GM21576 (cell line): ENCODE measurements at regions not wholly inside any gene's neighbourhood (a gene's known extent, or its start where the extent isn't known, plus 50 kb on each side); places are given as distances from the start of the nearest gene placed in this dataset.

ENCODE experiments used
- ATAC-seq: cut with Tn5 transposase; IDR thresholded peaks from one replicate; pipeline ENCODE4 v1.9.1; 2021; ENCODE audit warnings: mild to moderate bottlenecking, moderate library complexity; ENCODE audit not compliant: unreplicated experiment

- ATAC-seq, result no peak
Measured at GRCh38 chr3:79917561-79917960, 149.8 kb upstream of the ROBO1 start.

GRCh38 chr3:79910337-79910736 is 142.5 kb upstream of the ROBO1 start:
- no peak for ATAC-seq

- no peak for ATAC-seq
Measured at GRCh38 chr3:79906106-79906505, 138.3 kb upstream of the ROBO1 start.

GRCh38 chr3:79902151-79902550 is 134.4 kb upstream of the ROBO1 start:
- no peak for ATAC-seq

GRCh38 chr3:79898907-79899306 is 131.1 kb upstream of the ROBO1 start:
- ATAC-seq, result no peak

- no peak for ATAC-seq
Measured at GRCh38 chr3:79896086-79896485, 128.3 kb upstream of the ROBO1 start.

GRCh38 chr3:79887213-79887612 is 119.4 kb upstream of the ROBO1 start:
- ATAC-seq, result no peak

GRCh38 chr3:79886204-79886603 is 118.4 kb upstream of the ROBO1 start:
- ATAC-seq, result no peak

GRCh38 chr3:79885407-79885806 is 117.6 kb upstream of the ROBO1 start:
- ATAC-seq, result no peak

- ATAC-seq, result no peak
Measured at GRCh38 chr3:79884354-79884753, 116.6 kb upstream of the ROBO1 start.

- ATAC-seq, result no peak
Measured at GRCh38 chr3:79881431-79881830, 113.6 kb upstream of the ROBO1 start.

- ATAC-seq, result no peak
Measured at GRCh38 chr3:79878708-79879107, 110.9 kb upstream of the ROBO1 start.

- ATAC-seq, result no peak
Measured at GRCh38 chr3:79874646-79875045, 106.8 kb upstream of the ROBO1 start.

- ATAC-seq, result no peak
Measured at GRCh38 chr3:79872483-79872882, 104.7 kb upstream of the ROBO1 start.

- no peak for ATAC-seq
Measured at GRCh38 chr3:79871656-79872055, 103.9 kb upstream of the ROBO1 start.

- ATAC-seq, result no peak
Measured at GRCh38 chr3:79870313-79870620, 102.5 kb upstream of the ROBO1 start.

GRCh38 chr3:79869461-79870312 is 101.9 kb upstream of the ROBO1 start:
- ATAC-seq, result no peak

- ATAC-seq, result no peak
Measured at GRCh38 chr3:79866162-79866561, 98.4 kb upstream of the ROBO1 start.

- no peak for ATAC-seq
Measured at GRCh38 chr3:79864077-79864476, 96.3 kb upstream of the ROBO1 start.

- ATAC-seq, result no peak
Measured at GRCh38 chr3:79848876-79849275, 81.1 kb upstream of the ROBO1 start.

- ATAC-seq, result no peak
Measured at GRCh38 chr3:79847928-79848327, 80.1 kb upstream of the ROBO1 start.

GRCh38 chr3:79846148-79846933 is 78.5 kb upstream of the ROBO1 start:
- ATAC-seq, result no peak
